ENCODE measurements at regions not wholly inside any gene's neighbourhood (a gene's known extent, or its start where the extent isn't known, plus 50 kb on each side); places are given as distances from the start of the nearest gene placed in this dataset.

DNA sequence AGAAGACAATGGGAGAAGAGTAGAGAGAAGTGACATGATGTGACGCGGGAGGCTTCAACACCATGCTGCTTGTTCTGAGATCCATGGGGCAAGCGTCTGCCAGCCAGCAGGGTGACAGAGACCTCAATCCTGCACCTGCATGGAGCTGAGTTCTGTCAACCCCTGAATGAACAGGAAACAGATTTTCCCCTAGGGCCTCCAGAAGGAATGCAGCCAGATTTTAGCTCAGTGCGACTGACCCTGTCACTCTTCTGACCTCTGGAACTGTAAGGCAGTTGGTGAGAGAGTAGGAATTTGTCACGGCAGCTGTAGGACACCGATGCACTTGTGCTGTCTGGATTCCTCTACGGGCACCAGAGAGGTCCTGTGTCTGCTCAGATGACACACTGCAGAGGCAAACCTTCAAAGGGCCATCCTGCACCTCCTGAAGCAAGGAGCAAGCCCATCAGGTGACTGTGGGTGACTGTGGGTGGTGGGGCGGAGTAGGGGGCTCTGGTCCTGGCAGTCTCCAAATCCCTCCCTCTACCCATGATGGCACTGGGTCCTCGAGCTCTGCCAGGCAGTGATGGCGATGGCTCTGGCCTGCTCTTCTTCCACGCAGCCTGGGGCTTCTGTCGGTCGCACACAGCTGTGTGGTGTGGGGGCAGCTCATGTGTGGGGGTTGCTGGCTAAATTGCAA, 194.3 kb upstream of the TWIST2 start:
- TF ChIP-seq, protein P1, sequence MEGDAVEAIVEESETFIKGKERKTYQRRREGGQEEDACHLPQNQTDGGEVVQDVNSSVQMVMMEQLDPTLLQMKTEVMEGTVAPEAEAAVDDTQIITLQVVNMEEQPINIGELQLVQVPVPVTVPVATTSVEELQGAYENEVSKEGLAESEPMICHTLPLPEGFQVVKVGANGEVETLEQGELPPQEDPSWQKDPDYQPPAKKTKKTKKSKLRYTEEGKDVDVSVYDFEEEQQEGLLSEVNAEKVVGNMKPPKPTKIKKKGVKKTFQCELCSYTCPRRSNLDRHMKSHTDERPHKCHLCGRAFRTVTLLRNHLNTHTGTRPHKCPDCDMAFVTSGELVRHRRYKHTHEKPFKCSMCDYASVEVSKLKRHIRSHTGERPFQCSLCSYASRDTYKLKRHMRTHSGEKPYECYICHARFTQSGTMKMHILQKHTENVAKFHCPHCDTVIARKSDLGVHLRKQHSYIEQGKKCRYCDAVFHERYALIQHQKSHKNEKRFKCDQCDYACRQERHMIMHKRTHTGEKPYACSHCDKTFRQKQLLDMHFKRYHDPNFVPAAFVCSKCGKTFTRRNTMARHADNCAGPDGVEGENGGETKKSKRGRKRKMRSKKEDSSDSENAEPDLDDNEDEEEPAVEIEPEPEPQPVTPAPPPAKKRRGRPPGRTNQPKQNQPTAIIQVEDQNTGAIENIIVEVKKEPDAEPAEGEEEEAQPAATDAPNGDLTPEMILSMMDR (conservative IDR thresholded peaks at IDR 0.05): no peak

GRCh38 chr2:238654479-238655197, 193.2 kb upstream of the TWIST2 start:
- H3K27ac ChIP-seq: no peak overlapping the region
- TF ChIP-seq, protein P1 (conservative IDR thresholded peaks at IDR 0.05): no peak

More for the DNA sequence above, 194.3 kb upstream of the TWIST2 start:
- no peak overlapping the region for H3K27ac ChIP-seq

- no peak overlapping the region for H3K27ac ChIP-seq
- TF ChIP-seq, protein P1 (conservative IDR thresholded peaks at IDR 0.05): no peak
Measured at GRCh38 chr2:238655198-238655860, 192.6 kb upstream of the TWIST2 start.

DNA sequence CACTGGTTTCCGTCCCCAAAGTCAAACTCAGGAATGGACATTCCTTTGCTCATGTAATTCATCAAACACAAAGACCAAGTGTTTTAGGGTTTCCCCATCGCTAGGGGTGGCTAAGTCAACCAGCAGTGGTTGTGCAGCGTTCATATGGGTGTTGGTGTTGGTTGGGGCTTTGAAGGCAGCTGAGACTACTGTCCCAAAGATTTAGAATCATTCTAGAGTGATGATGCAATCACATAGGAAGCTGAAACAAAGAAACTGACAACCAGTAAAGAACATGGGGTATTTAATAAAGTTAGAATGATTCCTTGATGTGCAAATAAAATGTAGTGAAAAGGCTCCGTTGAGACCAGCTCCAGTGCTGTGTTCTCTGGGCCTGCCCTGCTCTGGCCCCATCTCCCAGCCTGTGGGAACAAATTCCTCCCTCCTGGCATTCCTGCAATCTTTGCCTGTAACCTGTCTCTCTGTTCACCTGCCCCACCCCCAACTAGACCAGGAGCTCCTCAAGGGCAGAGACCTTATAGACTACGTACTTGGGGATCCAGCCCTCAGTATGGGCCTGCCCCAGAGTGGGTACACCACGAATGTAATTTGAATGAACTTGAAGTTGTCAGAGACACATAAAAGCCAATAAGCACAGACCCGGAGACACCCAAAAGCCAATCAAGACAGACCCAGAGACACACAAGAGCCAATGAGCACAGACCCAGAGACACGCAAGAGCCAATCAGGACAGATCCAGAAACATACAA, 191.7 kb upstream of the TWIST2 start:
- TF ChIP-seq, protein P1 (conservative IDR thresholded peaks at IDR 0.05): no peak
- no peak overlapping the region for H3K27ac ChIP-seq

DNA sequence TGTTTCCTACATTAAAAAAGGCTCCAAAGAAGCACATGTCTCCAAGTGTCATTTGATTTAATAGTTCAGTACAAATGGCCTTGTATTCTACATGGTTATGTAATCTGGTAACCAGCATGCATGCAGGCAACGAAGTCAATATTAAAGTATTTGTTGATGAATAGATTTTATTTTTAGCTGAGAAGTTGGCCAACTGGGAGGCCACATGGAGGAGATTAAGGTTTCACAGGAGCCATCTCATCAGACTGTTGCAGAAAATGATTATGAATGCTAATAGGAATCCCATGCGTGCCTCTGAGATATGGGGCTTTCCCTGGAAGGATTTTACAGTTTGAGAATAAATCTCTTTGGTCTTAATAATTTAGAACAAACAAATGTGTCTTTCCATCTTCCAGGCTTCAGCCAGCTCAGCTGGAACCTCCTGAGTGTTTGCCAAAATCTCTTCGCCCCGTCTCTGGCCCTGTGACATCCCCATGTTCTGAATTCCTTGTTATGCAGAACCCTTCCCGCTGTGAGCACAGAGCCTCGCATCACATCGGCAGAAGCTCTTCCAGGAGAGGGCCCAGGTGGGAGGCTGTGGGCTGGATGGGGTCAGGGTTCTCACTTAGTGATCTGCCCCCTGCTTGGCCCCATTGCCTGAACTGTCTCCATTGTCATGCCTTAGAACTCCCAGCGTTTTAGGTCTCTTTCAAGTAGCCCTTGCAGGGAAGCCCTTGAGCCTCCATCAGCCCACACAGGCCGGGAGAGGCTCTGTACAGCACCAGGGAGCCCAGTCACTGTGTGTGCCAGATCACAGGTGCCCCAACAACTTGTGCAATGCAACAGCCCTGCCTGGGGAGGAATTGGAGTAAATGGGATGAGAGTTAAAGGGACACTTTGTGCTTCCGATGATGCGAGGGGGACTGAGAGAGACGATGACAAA, 190.5 kb upstream of the TWIST2 start:
- TF ChIP-seq, protein P1 (conservative IDR thresholded peaks at IDR 0.05): no peak
- no peak overlapping the region for H3K27ac ChIP-seq

DNA sequence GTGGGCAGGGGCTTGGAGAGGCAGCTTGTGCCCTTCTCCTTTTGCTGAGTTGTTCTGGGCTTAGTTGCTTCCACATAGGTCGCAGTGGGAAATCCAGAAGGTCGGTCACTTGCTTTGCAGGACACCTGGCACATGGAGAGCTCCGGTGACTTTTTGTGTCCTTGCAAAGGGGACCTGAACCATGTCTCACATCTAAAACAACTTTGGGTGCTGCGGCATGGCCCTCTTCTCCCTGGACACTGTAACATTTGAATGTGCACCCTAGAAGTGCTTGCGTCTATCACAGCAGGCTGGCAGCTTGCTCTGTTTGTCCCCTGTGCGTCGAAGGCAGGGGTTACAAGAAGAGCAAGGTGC, 189.9 kb upstream of the TWIST2 start:
- H3K27ac ChIP-seq: no peak overlapping the region
- TF ChIP-seq, protein P1 (conservative IDR thresholded peaks at IDR 0.05): no peak
